H9 (cell line): ENCODE measurements at regions not wholly inside any gene's neighbourhood (a gene's known extent, or its start where the extent isn't known, plus 50 kb on each side); places are given as distances from the start of the nearest gene placed in this dataset.
A peak's percentile ranks its signal among the peaks of the same experiment; 100 is the strongest.

ENCODE experiments used
- DNase-seq: peaks from one replicate; pipeline ENCODE4 v3.0.0-alpha.2; 2017
- H2AFZ ChIP-seq: one replicate; pipeline ENCODE4 v1.6.1; 2013; ENCODE audit warnings: mild to moderate bottlenecking, low read length, control low read depth, moderate library complexity
- H2AK5ac ChIP-seq: 2 replicates; pipeline ENCODE4 v1.6.1; 2013; ENCODE audit warnings: low read length, control low read depth, mixed read lengths; ENCODE audit not compliant: insufficient read length
- H2BK120ac ChIP-seq: one replicate; pipeline ENCODE4 v1.6.1; 2013; ENCODE audit warnings: low read depth, mild to moderate bottlenecking, low read length, control low read depth, inconsistent platforms; ENCODE audit not compliant: poor library complexity, severe bottlenecking
- H2BK12ac ChIP-seq: 2 replicates; pipeline ENCODE4 v1.6.1; 2013; ENCODE audit warnings: low read length, control low read depth, mixed read lengths, low read depth; ENCODE audit not compliant: insufficient read length
- H2BK15ac ChIP-seq: 2 replicates; pipeline ENCODE4 v1.6.1; 2013; ENCODE audit warnings: low read depth, low read length, control low read depth
- H2BK20ac ChIP-seq: one replicate; pipeline ENCODE4 v1.6.1; 2013; ENCODE audit warnings: low read depth, mild to moderate bottlenecking, low read length, control low read depth, inconsistent platforms; ENCODE audit not compliant: poor library complexity, severe bottlenecking
- H2BK5ac ChIP-seq: 2 replicates; pipeline ENCODE4 v1.6.1; 2013; ENCODE audit warnings: low read length, control low read depth, mixed read lengths; ENCODE audit not compliant: insufficient read length
- H3K14ac ChIP-seq: 2 replicates; pipeline ENCODE4 v1.6.1; 2013; ENCODE audit warnings: low read length, control low read depth; ENCODE audit not compliant: insufficient read depth
- H3K18ac ChIP-seq: 2 replicates; pipeline ENCODE4 v1.6.1; 2013; ENCODE audit warnings: low read depth, mild to moderate bottlenecking, mixed read lengths, low read length, control low read depth; ENCODE audit not compliant: insufficient read length
- H3K23ac ChIP-seq: 2 replicates; pipeline ENCODE4 v1.6.1; 2013; ENCODE audit warnings: low read length, control low read depth, mixed read lengths, low read depth; ENCODE audit not compliant: insufficient read length
- H3K23me2 ChIP-seq: 2 replicates; pipeline ENCODE4 v1.6.1; 2013; ENCODE audit warnings: low read depth, mild to moderate bottlenecking, mixed read lengths, low read length, control low read depth; ENCODE audit not compliant: insufficient read length, poor library complexity, severe bottlenecking
- H3K27ac ChIP-seq: 2 replicates; pipeline ENCODE4 v1.5.1; 2013; ENCODE audit warnings: low read length, control low read depth, mixed read lengths, low read depth; ENCODE audit not compliant: insufficient read length
- H3K27me3 ChIP-seq: 2 replicates; pipeline ENCODE4 v1.6.1; 2013; ENCODE audit warnings: low read length, control low read depth, inconsistent platforms; ENCODE audit not compliant: insufficient read depth
- H3K4ac ChIP-seq: 2 replicates; pipeline ENCODE4 v1.6.1; 2013; ENCODE audit warnings: low read depth, mild to moderate bottlenecking, control low read depth, inconsistent platforms, low read length, moderate library complexity
- H3K4me1 ChIP-seq: 2 replicates; pipeline ENCODE4 v1.6.1; 2013; ENCODE audit warnings: low read length, control low read depth, inconsistent platforms; ENCODE audit not compliant: insufficient read depth
- H3K4me2 ChIP-seq: 2 replicates; pipeline ENCODE4 v1.6.1; 2013; ENCODE audit warnings: low read length, control low read depth, mixed read lengths; ENCODE audit not compliant: insufficient read length, insufficient read depth
- H3K56ac ChIP-seq: 2 replicates; pipeline ENCODE4 v1.6.1; 2013; ENCODE audit warnings: low read depth, mild to moderate bottlenecking, mixed read lengths, low read length, control low read depth; ENCODE audit not compliant: insufficient read length
- H3K79me1 ChIP-seq: 2 replicates; pipeline ENCODE4 v1.6.1; 2013; ENCODE audit warnings: low read depth, mild to moderate bottlenecking, moderate library complexity, low read length, control low read depth, inconsistent platforms; ENCODE audit not compliant: insufficient read depth, poor library complexity, severe bottlenecking
- H3K79me2 ChIP-seq: 2 replicates; pipeline ENCODE4 v1.6.1; 2013; ENCODE audit warnings: low read length, control low read depth, inconsistent platforms; ENCODE audit not compliant: insufficient read depth
- H3K9ac ChIP-seq: 2 replicates; pipeline ENCODE4 v1.6.1; 2013; ENCODE audit warnings: low read length, control low read depth, mixed read lengths; ENCODE audit not compliant: insufficient read length; ENCODE audit errors: extremely low read depth
- H3K9me3 ChIP-seq: one replicate; pipeline ENCODE4 v1.6.1; 2013; ENCODE audit warnings: low read depth, low read length, inconsistent platforms; ENCODE audit not compliant: control insufficient read depth
- H3T11ph ChIP-seq: one replicate; pipeline ENCODE4 v1.6.1; 2013; ENCODE audit warnings: mild to moderate bottlenecking, low read length, control low read depth, inconsistent platforms
- H4K20me1 ChIP-seq: one replicate; pipeline ENCODE4 v1.6.1; 2013; ENCODE audit not compliant: control insufficient read depth, insufficient read length, insufficient read depth
- H4K5ac ChIP-seq: 2 replicates; pipeline ENCODE4 v1.6.1; 2013; ENCODE audit warnings: low read depth, mild to moderate bottlenecking, mixed read lengths, low read length, control low read depth; ENCODE audit not compliant: insufficient read length
- H4K8ac ChIP-seq: replicated peaks from 2 replicates; pipeline ENCODE4 v1.6.1; 2013; ENCODE audit warnings: low read length, control low read depth, mixed read lengths, low read depth; ENCODE audit not compliant: insufficient read length
- H4K91ac ChIP-seq: 2 replicates; pipeline ENCODE4 v1.6.1; 2013; ENCODE audit warnings: low read depth, mild to moderate bottlenecking, moderate library complexity, mixed read lengths, low read length, control low read depth; ENCODE audit not compliant: insufficient read length
- H3K27ac Mint-ChIP-seq, 3 experiments: 2 replicates in 2 of 3; 3 replicates in 1 of 3; pipeline ENCODE4 v1.8.0; 2020 to 2021; ENCODE audit warnings: mixed read lengths in 3 of 3, mild to moderate bottlenecking in 1 of 3, moderate library complexity in 1 of 3
- H3K27me3 Mint-ChIP-seq: 2 replicates; pipeline ENCODE4 v1.8.0; 2021; ENCODE audit warnings: low read depth, mild to moderate bottlenecking, moderate library complexity, mixed read lengths
- H3K36me3 Mint-ChIP-seq, 3 experiments: 2 replicates in 2 of 3; 3 replicates in 1 of 3; pipeline ENCODE4 v1.8.0; 2020 to 2021; ENCODE audit warnings: low read depth in 3 of 3, mixed read lengths in 3 of 3; ENCODE audit not compliant: insufficient read depth in 1 of 3
- H3K4me1 Mint-ChIP-seq, 2 experiments: 2 replicates each; pipeline ENCODE4 v1.8.0; 2020; ENCODE audit warnings: mixed read lengths in 2 of 2
- H3K4me3 Mint-ChIP-seq, 2 experiments: 2 replicates in 1 of 2; 3 replicates in 1 of 2; pipeline ENCODE4 v1.8.0; 2020 to 2021; ENCODE audit warnings: mild to moderate bottlenecking in 2 of 2, mixed read lengths in 2 of 2, moderate library complexity in 1 of 2
- H3K9me3 Mint-ChIP-seq, 2 experiments: 2 replicates in 1 of 2; 3 replicates in 1 of 2; pipeline ENCODE4 v1.8.0; 2020; ENCODE audit warnings: mild to moderate bottlenecking in 2 of 2, mixed read lengths in 2 of 2, moderate library complexity in 1 of 2
- CTCF ChIP-seq: fragments of 200-600 bp; sonication (generic); conservative IDR thresholded peaks from 3 replicates; pipeline ENCODE4 v1.8.0; 2021; ENCODE audit warnings: antibody characterized with exemption, mild to moderate bottlenecking
- WGBS: extraction: QIAGEN DNeasy Blood & Tissue Kit; methylation state at CpG from one replicate; pipeline ENCODE4 v1.1.7; 2013; ENCODE audit warnings: missing lambda C conversion rate, low lambda C conversion rate, mixed read lengths; ENCODE audit not compliant: insufficient read length; ENCODE audit errors: extremely low coverage; 5-methylcytosine and 5-hydroxymethylcytosine counted together

- Histone ChIP-seq H4K91ac (no peak overlapping the region), H3K4me1 (no peaks in the 10 kb centered on the region), H3K4ac (no peak overlapping the region), H3K27ac (no peak overlapping the region), H3K4me2 (no peak overlapping the region), H3K27me3 (no peaks in the 10 kb centered on the region), H3K9me3 (no peaks in the 10 kb centered on the region), H4K8ac (no peak overlapping the region), H3T11ph (no peak overlapping the region), H2BK5ac (no peak overlapping the region), H3K23me2 (no peaks in the 10 kb centered on the region), H3K23ac (no peak overlapping the region), H3K79me2 (no peaks in the 10 kb centered on the region), H4K5ac (no peak overlapping the region), H2BK120ac (no peak overlapping the region), H2AK5ac (no peak overlapping the region), H2AFZ (no peak overlapping the region), H2BK20ac (no peak overlapping the region), H3K56ac (no peak overlapping the region), H3K18ac (no peak overlapping the region), H4K20me1 (no peaks in the 10 kb centered on the region), H3K79me1 (no peaks in the 10 kb centered on the region), H2BK12ac (no peak overlapping the region), H2BK15ac (no peak overlapping the region), H3K9ac (no peak overlapping the region), H3K14ac (no peak overlapping the region)
- Mint-ChIP-seq H3K4me3 (no peak overlapping the region), H3K4me1 (peaks cover 12 to 27% of the 10 kb centered on the region in 2 experiments), H3K36me3 (no peaks in the 10 kb centered on the region), H3K27ac (peak overlapping the region in 1 of 3 experiments; percentile 57; a peak in 1 of 7 replicates), H3K9me3 (peaks cover 0 to 3% of the 10 kb centered on the region in 2 experiments; a peak in 1 of 5 replicates), H3K27me3 (no peaks in the 10 kb centered on the region)
- no peak for TF ChIP-seq CTCF
- no peak for DNase-seq
- WGBS: no CpG with 5 or more reads among the region's 3 CpGs
Measured at GRCh38 chr4:162891788-162892707, 274.6 kb downstream of the NAF1 start.
